ENCODE measurements at regions not wholly inside any gene's neighbourhood (a gene's known extent, or its start where the extent isn't known, plus 50 kb on each side); places are given as distances from the start of the nearest gene placed in this dataset.

DNA sequence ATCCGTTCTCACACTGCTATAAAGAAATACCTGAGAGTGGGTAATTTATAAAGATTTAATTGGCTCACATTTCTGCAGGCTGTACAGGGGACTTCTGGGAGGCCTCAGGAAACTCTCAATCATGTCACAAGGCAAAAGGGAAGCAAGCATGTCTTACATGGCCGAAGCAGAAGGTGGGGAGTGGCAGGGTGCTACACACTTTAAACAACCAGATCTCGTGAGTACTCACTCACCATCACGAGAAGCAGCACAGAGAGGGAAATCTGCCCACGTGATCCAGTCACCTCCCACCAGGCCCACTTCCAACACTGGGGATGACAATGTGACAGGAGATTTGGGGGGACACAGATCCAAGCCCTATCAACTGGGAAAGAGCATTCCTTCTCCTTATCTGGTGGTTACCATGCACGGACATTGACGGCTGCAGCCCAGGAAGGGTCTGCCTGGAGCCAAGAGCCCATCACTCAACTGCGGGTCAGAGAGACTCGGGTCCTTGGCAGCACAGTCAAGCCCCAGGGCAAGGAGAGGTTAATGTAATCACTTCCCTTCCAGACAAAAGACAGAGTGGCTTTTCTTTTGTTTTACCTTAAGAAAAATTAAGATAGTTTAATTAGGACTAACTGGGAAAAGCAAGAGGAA lies 112.3 kb upstream of the CST7 start:
- H3K36me3 ChIP-seq (ENCODE audit: control insufficient read depth, insufficient read depth, low read length): no peaks in the 10 kb centered on the region
- in situ Hi-C loops (cut with MboI; ENCODE audit: low sequenced_read_pairs): no loop called here
- no CpG with 5 or more reads among the region's 9 CpGs for WGBS, 2 experiments (ENCODE audit: extremely low coverage in 2 of 2, insufficient read length in 1 of 2)

More for the DNA sequence above, 112.3 kb upstream of the CST7 start:
- Histone ChIP-seq H2BK15ac (ENCODE audit: low read depth, low read length) (no peak overlapping the region; the same call in 2 of the 3 replicates), H3K14ac (replicated peaks; ENCODE audit: low read depth, low read length) (no peak overlapping the region), H3K56ac (ENCODE audit: extremely low read depth, insufficient read depth, low read length) (no peak overlapping the region), H3K9me1 (ENCODE audit: insufficient read depth, low read length) (no peaks in the 10 kb centered on the region), H3K27ac (ENCODE audit: insufficient read depth, low read length) (no peak overlapping the region), H3K9me3 (ENCODE audit: control insufficient read depth, insufficient read depth, low read length) (no peaks in the 10 kb centered on the region), H3K9ac (ENCODE audit: low read depth, low read length) (no peak overlapping the region), H2BK120ac (ENCODE audit: low read depth, low read length) (no peak overlapping the region), H3K27me3 (ENCODE audit: control insufficient read depth, insufficient read depth, low read length) (no peaks in the 10 kb centered on the region; the same call in 1 of the 2 replicates), H3K4ac (ENCODE audit: low read depth, low read length) (no peak overlapping the region), H2BK20ac (ENCODE audit: low read depth, low read length) (no peak overlapping the region), H2AFZ (replicated peaks; ENCODE audit: low read length, poor library complexity) (no peak overlapping the region), H3K4me2 (ENCODE audit: low read depth, low read length) (no peak overlapping the region), H3K4me3 (ENCODE audit: insufficient read depth, low read depth, low read length) (no peak overlapping the region), H4K8ac (ENCODE audit: low read depth in 2 of 2, low read length in 2 of 2) (no peak overlapping the region), H2AK5ac (ENCODE audit: low read depth, low read length) (no peak overlapping the region), H3K23ac (ENCODE audit: low read depth, low read length) (no peak overlapping the region), H4K91ac (ENCODE audit: insufficient read depth, low read depth, low read length) (no peak overlapping the region; the same call in 1 of the 2 replicates), H3K18ac (ENCODE audit: low read depth, low read length) (no peak overlapping the region), H2AK9ac (replicated peaks; ENCODE audit: low read depth, low read length, poor library complexity) (no peak overlapping the region), H4K5ac (ENCODE audit: low read depth, low read length) (no peak overlapping the region), H3K4me1 (ENCODE audit: control insufficient read depth, insufficient read depth, low read length) (peaks cover 8% of the 10 kb centered on the region), H2BK5ac (ENCODE audit: low read depth, low read length, poor library complexity, severe bottlenecking) (no peak overlapping the region), H3K79me1 (ENCODE audit: low read depth in 1 of 2, low read length in 2 of 2) (no peaks in the 10 kb centered on the region), H4K20me1 (ENCODE audit: insufficient read depth, low read length) (no peaks in the 10 kb centered on the region)
- DNase-seq (no peak), ATAC-seq (ENCODE audit: low read depth) (no peak)
- dilution Hi-C loops (cut with HindIII; ENCODE audit: low sequenced_read_pairs, unreplicated experiment) (no loop called here), intact Hi-C loops (cut with micrococcal nuclease) (no loop called here)
- ChIA-PET POLR2A (ENCODE audit: unreplicated experiment) (no interaction called here), CTCF (interaction anchor here (0.6 kb wide), 1 partner anchor 778 kb away, joined by 3 read pairs; no protein-coding TSS in a partner anchor)
- BruUV-seq (replicated peaks): no TSS peak
- TF ChIP-seq POLR2A (IDR thresholded peaks at IDR 0.05; ENCODE audit: low read depth, low read length): no peak
- no peak for TF ChIP-seq BHLHE40 (IDR thresholded peaks at IDR 0.05; ENCODE audit: low read depth, low read length)
- no peak for TF ChIP-seq RFX5 (IDR thresholded peaks at IDR 0.05; ENCODE audit: low read depth, low read length)
- no peak for TF ChIP-seq RCOR1 (IDR thresholded peaks at IDR 0.05; ENCODE audit: insufficient replicate concordance, low read length)
- no peak for TF ChIP-seq MAZ (IDR thresholded peaks at IDR 0.05; ENCODE audit: borderline replicate concordance, low read depth, low read length)
- TF ChIP-seq MXI1 (IDR thresholded peaks at IDR 0.05; ENCODE audit: borderline replicate concordance, low read depth, low read length): no peak
- TF ChIP-seq SMC3 (IDR thresholded peaks at IDR 0.05; ENCODE audit: low read depth, low read length): no peak
- no peak for TF ChIP-seq RAD21 (IDR thresholded peaks at IDR 0.05; ENCODE audit: low read length)
- TF ChIP-seq CHD1 (IDR thresholded peaks at IDR 0.05; ENCODE audit: low read depth, low read length): no peak
- no peak for TF ChIP-seq MAFK (IDR thresholded peaks at IDR 0.05; ENCODE audit: low read depth, low read length)
- TF ChIP-seq FOS (IDR thresholded peaks at IDR 0.05; ENCODE audit: low read depth, low read length): no peak
- TF ChIP-seq, protein P1, sequence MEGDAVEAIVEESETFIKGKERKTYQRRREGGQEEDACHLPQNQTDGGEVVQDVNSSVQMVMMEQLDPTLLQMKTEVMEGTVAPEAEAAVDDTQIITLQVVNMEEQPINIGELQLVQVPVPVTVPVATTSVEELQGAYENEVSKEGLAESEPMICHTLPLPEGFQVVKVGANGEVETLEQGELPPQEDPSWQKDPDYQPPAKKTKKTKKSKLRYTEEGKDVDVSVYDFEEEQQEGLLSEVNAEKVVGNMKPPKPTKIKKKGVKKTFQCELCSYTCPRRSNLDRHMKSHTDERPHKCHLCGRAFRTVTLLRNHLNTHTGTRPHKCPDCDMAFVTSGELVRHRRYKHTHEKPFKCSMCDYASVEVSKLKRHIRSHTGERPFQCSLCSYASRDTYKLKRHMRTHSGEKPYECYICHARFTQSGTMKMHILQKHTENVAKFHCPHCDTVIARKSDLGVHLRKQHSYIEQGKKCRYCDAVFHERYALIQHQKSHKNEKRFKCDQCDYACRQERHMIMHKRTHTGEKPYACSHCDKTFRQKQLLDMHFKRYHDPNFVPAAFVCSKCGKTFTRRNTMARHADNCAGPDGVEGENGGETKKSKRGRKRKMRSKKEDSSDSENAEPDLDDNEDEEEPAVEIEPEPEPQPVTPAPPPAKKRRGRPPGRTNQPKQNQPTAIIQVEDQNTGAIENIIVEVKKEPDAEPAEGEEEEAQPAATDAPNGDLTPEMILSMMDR (conservative IDR thresholded peaks at IDR 0.05; ENCODE audit: low read depth, low read length): no peak
- TF ChIP-seq, protein P2, sequence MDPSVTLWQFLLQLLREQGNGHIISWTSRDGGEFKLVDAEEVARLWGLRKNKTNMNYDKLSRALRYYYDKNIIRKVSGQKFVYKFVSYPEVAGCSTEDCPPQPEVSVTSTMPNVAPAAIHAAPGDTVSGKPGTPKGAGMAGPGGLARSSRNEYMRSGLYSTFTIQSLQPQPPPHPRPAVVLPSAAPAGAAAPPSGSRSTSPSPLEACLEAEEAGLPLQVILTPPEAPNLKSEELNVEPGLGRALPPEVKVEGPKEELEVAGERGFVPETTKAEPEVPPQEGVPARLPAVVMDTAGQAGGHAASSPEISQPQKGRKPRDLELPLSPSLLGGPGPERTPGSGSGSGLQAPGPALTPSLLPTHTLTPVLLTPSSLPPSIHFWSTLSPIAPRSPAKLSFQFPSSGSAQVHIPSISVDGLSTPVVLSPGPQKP (IDR thresholded peaks at IDR 0.05; ENCODE audit: borderline replicate concordance, low read depth, low read length): no peak
- TF ChIP-seq USF2 (IDR thresholded peaks at IDR 0.05; ENCODE audit: low read depth, low read length): no peak
- no peak for TF ChIP-seq CEBPB (IDR thresholded peaks at IDR 0.05; ENCODE audit: low read depth, low read length)
- TF ChIP-seq NFE2L2 (IDR thresholded peaks at IDR 0.05; ENCODE audit: low read depth, low read length): no peak
